GM12878 (cell line): ENCODE measurements at regions not wholly inside any gene's neighbourhood (a gene's known extent, or its start where the extent isn't known, plus 50 kb on each side); places are given as distances from the start of the nearest gene placed in this dataset.

Source experiments
- ATAC-seq: fragments of 200-7000 bp; cut with Tn5 transposase; 3 replicates; pipeline ENCODE4 v1.9.1; 2020; ENCODE audit warnings: mild to moderate bottlenecking, moderate library complexity
- BruUV-seq: library from RNA; stranded (reverse); fragments of 400-500 nt; replicated peaks from 2 replicates; lab custom pipeline; 2021; lab: Mats Ljungman, UMichigan
- CTCF ChIA-PET: fragments of 300-600 bp; sonication (Branson Sonifier 250); formaldehyde crosslinking; extraction: SDS; loops from one replicate; lab custom pipeline; 2021; ENCODE audit warnings: inconsistent platforms; lab: Yijun Ruan, JAX
- POLR2A ChIA-PET: fragments of 350-600 bp; formaldehyde crosslinking; extraction: SDS; loops from one replicate; lab custom pipeline; 2021; ENCODE audit warnings: inconsistent platforms; lab: Charles Lee
- RAD21 ChIA-PET: fragments of 300-600 bp; sonication (Branson Sonifier 250); formaldehyde crosslinking; loops from one replicate; lab custom pipeline; 2023; ENCODE audit warnings: antibody characterized with exemption; ENCODE audit not compliant: unreplicated experiment; lab: Charles Lee
- SMC1A ChIA-PET: fragments of 300-600 bp; sonication (Branson Sonifier 250); formaldehyde crosslinking; loops from one replicate; lab custom pipeline; 2023; ENCODE audit not compliant: unreplicated experiment, uncharacterized antibody; lab: Charles Lee
- DNase-seq: peaks from one replicate; pipeline ENCODE4 v3.0.0-alpha.2; 2011; ENCODE audit warnings: low read depth, low spot score
- FAIRE-seq: peaks from 3 replicates; lab custom pipeline; 2011; peaks lifted over from hg19 to GRCh38; lab: Jason Lieb, UNC
- H2AFZ ChIP-seq: 2 replicates; pipeline ENCODE4 v1.6.0; 2011; ENCODE audit warnings: low read depth, low read length, control low read depth; ENCODE audit not compliant: control insufficient read depth
- H3K27ac ChIP-seq: 2 replicates; pipeline ENCODE4 v1.5.1; 2011; ENCODE audit warnings: control low read depth; ENCODE audit not compliant: control insufficient read depth, insufficient read depth
- H3K27me3 ChIP-seq, 2 experiments: replicated peaks in 1 of 2; 2 replicates each; pipeline versions ENCODE4 v1.6.0 to v1.6.1; 2011; ENCODE audit warnings: low read length in 1 of 2; ENCODE audit not compliant: control insufficient read depth in 2 of 2, insufficient read depth in 2 of 2
- H3K36me3 ChIP-seq, 2 experiments: 2 replicates each; pipeline ENCODE4 v1.5.1; 2011; ENCODE audit warnings: low read length in 1 of 2; ENCODE audit not compliant: control insufficient read depth in 2 of 2, insufficient read depth in 2 of 2
- H3K4me1 ChIP-seq: 2 replicates; pipeline ENCODE4 v1.6.1; 2011; ENCODE audit warnings: mild to moderate bottlenecking, low read length, moderate library complexity, mixed read lengths; ENCODE audit not compliant: control insufficient read depth, insufficient read depth
- H3K4me2 ChIP-seq: 2 replicates; pipeline ENCODE4 v1.6.0; 2011; ENCODE audit warnings: control low read depth; ENCODE audit not compliant: control insufficient read depth, insufficient read depth
- H3K4me3 ChIP-seq: fragments of 200-600 bp; sonication (generic); 2 replicates; pipeline ENCODE4 v1.5.1; 2016
- H3K79me2 ChIP-seq: 2 replicates; pipeline ENCODE4 v1.6.0; 2011; ENCODE audit warnings: low read length; ENCODE audit not compliant: control insufficient read depth, insufficient read depth
- H3K9ac ChIP-seq: 2 replicates; pipeline ENCODE4 v1.8.0; 2011; ENCODE audit warnings: low read length, control low read depth, mixed read lengths; ENCODE audit not compliant: control insufficient read depth, insufficient read depth
- H3K9me3 ChIP-seq: replicated peaks from 3 replicates; pipeline ENCODE4 v1.5.1; 2011; ENCODE audit warnings: mild to moderate bottlenecking, low read length; ENCODE audit not compliant: control insufficient read depth, insufficient read depth
- H4K20me1 ChIP-seq: 2 replicates; pipeline ENCODE4 v1.6.0; 2011; ENCODE audit not compliant: control insufficient read depth, insufficient read depth
- CBX5 ChIP-seq: sonication (generic); IDR thresholded peaks from 2 replicates; pipeline ENCODE4 v1.6.1; 2016; ENCODE audit warnings: low read depth, moderate library complexity, mild to moderate bottlenecking, inconsistent platforms
- MTA2 ChIP-seq: fragments of 450-650 bp; IDR thresholded peaks from 2 replicates; pipeline ENCODE4 v1.6.1; 2016; ENCODE audit warnings: low read depth, mild to moderate bottlenecking, moderate library complexity
- NFYA ChIP-seq: IDR thresholded peaks from 2 replicates; pipeline ENCODE4 v1.6.1; 2011; ENCODE audit warnings: low read depth, mild to moderate bottlenecking, low read length, improper control_type of control experiment, borderline replicate concordance
- NR2C2 ChIP-seq: IDR thresholded peaks from 2 replicates; pipeline ENCODE4 v1.6.1; 2011; ENCODE audit warnings: borderline replicate concordance, low read depth; ENCODE audit not compliant: control insufficient read depth, insufficient read length
- SMARCA5 ChIP-seq: fragments of 450-650 bp; IDR thresholded peaks from 2 replicates; pipeline ENCODE4 v1.6.1; 2017; ENCODE audit warnings: mild to moderate bottlenecking
- ZNF217 ChIP-seq: fragments of 450-650 bp; IDR thresholded peaks from 2 replicates; pipeline ENCODE4 v1.6.1; 2017; ENCODE audit warnings: antibody characterized with exemption, mild to moderate bottlenecking
- WGBS: methylation state at CpG from one replicate; pipeline ENCODE4 v1.1.6; 2016; ENCODE audit warnings: low lambda C conversion rate; ENCODE audit not compliant: insufficient replicate concordance, insufficient coverage; ENCODE audit errors: missing lambda C conversion rate; 5-methylcytosine and 5-hydroxymethylcytosine counted together
- in situ Hi-C: fragments of 300-500 bp; cut with MboI; formaldehyde crosslinking; loops from 9 replicates; pipeline ENCODE4 v1.14.3; 2018; ENCODE audit warnings: mixed read lengths
- intact Hi-C: fragments of 100-400 bp; cut with micrococcal nuclease; formaldehyde crosslinking; loops from one replicate; pipeline ENCODE4 v1.14.2; 2022; ENCODE audit not compliant: unreplicated experiment
- TF ChIP-seq, protein P1 (sequence below): fragments of 450-650 bp; IDR thresholded peaks from 2 replicates; pipeline ENCODE4 v1.6.1; 2017; ENCODE audit warnings: low read depth, mild to moderate bottlenecking, moderate library complexity
- TF ChIP-seq, protein P2 (sequence below): fragments of 450-650 bp; formaldehyde crosslinking; IDR thresholded peaks from 2 replicates; pipeline ENCODE4 v1.5.0; 2022; ENCODE audit warnings: mild to moderate bottlenecking, missing genetic modification characterization
- TF ChIP-seq, protein P3 (sequence below): fragments of 450-650 bp; IDR thresholded peaks from 2 replicates; pipeline ENCODE4 v1.6.1; 2014; ENCODE audit warnings: mild to moderate bottlenecking
- TF ChIP-seq, protein P4 (sequence below): fragments of 450-650 bp; IDR thresholded peaks from 2 replicates; pipeline ENCODE4 v1.6.1; 2017; ENCODE audit warnings: mild to moderate bottlenecking, low read depth, inconsistent platforms; ENCODE audit not compliant: poor library complexity, severe bottlenecking
- TF ChIP-seq, protein P5 (sequence below): fragments of 450-650 bp; formaldehyde crosslinking; IDR thresholded peaks from 2 replicates; pipeline ENCODE4 v1.4.0; 2020; ENCODE audit warnings: mild to moderate bottlenecking, moderate library complexity

DNA sequence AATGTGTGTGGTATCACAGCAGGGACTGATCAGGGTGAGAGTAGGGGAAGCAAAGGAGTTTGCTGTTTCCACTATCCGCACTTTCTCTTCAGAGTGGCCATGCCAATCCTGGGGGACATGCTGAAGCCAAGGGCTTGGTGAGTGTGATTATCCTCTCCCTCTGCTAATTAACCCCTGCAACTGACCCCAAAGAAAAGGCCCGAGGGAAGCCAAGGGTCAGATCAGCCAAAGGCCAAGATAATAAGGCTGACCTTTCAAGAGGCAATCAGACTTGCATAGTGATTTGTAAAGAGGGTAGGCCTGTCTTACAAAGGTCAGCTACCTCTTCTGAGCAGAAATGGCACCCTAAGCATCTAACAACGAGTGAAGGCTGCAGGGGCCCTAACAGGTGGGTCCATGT lies 420.5 kb upstream of the CPEB2 start:
- no peaks in the 10 kb centered on the region for H3K79me2 ChIP-seq
- 9% methylated on average over 3 of the region's 3 CpGs for WGBS
- ATAC-seq (no peak), DNase-seq (no peak), FAIRE-seq (no peak)
- H3K27ac ChIP-seq, result no peak overlapping the region
- no peaks in the 10 kb centered on the region for H3K4me1 ChIP-seq
- no TSS peak for BruUV-seq
- intact Hi-C loops, result no loop called here
- RAD21 ChIA-PET, result no interaction called here
- POLR2A ChIA-PET, result no interaction called here
- H3K27me3 ChIP-seq, result no peaks in the 10 kb centered on the region
- H2AFZ ChIP-seq, result no peak overlapping the region
- H3K9me3 ChIP-seq, result no peaks in the 10 kb centered on the region
- CTCF ChIA-PET, result no interaction called here
- in situ Hi-C loops, result no loop called here
- no peaks in the 10 kb centered on the region for H3K36me3 ChIP-seq
- no peaks in the 10 kb centered on the region for H4K20me1 ChIP-seq
- H3K4me2 ChIP-seq, result no peak overlapping the region
- H3K9ac ChIP-seq, result no peak overlapping the region
- no peak overlapping the region for H3K4me3 ChIP-seq
- SMC1A ChIA-PET, result no interaction called here
- TF ChIP-seq SMARCA5, result no peak
- TF ChIP-seq, protein P1, sequence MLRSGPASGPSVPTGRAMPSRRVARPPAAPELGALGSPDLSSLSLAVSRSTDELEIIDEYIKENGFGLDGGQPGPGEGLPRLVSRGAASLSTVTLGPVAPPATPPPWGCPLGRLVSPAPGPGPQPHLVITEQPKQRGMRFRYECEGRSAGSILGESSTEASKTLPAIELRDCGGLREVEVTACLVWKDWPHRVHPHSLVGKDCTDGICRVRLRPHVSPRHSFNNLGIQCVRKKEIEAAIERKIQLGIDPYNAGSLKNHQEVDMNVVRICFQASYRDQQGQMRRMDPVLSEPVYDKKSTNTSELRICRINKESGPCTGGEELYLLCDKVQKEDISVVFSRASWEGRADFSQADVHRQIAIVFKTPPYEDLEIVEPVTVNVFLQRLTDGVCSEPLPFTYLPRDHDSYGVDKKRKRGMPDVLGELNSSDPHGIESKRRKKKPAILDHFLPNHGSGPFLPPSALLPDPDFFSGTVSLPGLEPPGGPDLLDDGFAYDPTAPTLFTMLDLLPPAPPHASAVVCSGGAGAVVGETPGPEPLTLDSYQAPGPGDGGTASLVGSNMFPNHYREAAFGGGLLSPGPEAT, result no peak
- TF ChIP-seq ZNF217, result no peak
- TF ChIP-seq, protein P2, sequence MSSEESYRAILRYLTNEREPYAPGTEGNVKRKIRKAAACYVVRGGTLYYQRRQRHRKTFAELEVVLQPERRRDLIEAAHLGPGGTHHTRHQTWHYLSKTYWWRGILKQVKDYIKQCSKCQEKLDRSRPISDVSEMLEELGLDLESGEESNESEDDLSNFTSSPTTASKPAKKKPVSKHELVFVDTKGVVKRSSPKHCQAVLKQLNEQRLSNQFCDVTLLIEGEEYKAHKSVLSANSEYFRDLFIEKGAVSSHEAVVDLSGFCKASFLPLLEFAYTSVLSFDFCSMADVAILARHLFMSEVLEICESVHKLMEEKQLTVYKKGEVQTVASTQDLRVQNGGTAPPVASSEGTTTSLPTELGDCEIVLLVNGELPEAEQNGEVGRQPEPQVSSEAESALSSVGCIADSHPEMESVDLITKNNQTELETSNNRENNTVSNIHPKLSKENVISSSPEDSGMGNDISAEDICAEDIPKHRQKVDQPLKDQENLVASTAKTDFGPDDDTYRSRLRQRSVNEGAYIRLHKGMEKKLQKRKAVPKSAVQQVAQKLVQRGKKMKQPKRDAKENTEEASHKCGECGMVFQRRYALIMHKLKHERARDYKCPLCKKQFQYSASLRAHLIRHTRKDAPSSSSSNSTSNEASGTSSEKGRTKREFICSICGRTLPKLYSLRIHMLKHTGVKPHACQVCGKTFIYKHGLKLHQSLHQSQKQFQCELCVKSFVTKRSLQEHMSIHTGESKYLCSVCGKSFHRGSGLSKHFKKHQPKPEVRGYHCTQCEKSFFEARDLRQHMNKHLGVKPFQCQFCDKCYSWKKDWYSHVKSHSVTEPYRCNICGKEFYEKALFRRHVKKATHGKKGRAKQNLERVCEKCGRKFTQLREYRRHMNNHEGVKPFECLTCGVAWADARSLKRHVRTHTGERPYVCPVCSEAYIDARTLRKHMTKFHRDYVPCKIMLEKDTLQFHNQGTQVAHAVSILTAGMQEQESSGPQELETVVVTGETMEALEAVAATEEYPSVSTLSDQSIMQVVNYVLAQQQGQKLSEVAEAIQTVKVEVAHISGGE, result no peak
- TF ChIP-seq, protein P3, sequence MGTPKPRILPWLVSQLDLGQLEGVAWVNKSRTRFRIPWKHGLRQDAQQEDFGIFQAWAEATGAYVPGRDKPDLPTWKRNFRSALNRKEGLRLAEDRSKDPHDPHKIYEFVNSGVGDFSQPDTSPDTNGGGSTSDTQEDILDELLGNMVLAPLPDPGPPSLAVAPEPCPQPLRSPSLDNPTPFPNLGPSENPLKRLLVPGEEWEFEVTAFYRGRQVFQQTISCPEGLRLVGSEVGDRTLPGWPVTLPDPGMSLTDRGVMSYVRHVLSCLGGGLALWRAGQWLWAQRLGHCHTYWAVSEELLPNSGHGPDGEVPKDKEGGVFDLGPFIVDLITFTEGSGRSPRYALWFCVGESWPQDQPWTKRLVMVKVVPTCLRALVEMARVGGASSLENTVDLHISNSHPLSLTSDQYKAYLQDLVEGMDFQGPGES, result no peak
- TF ChIP-seq NR2C2, result no peak
- TF ChIP-seq, protein P4, sequence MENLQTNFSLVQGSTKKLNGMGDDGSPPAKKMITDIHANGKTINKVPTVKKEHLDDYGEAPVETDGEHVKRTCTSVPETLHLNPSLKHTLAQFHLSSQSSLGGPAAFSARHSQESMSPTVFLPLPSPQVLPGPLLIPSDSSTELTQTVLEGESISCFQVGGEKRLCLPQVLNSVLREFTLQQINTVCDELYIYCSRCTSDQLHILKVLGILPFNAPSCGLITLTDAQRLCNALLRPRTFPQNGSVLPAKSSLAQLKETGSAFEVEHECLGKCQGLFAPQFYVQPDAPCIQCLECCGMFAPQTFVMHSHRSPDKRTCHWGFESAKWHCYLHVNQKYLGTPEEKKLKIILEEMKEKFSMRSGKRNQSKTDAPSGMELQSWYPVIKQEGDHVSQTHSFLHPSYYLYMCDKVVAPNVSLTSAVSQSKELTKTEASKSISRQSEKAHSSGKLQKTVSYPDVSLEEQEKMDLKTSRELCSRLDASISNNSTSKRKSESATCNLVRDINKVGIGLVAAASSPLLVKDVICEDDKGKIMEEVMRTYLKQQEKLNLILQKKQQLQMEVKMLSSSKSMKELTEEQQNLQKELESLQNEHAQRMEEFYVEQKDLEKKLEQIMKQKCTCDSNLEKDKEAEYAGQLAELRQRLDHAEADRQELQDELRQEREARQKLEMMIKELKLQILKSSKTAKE, result no peak
- TF ChIP-seq, protein P5, sequence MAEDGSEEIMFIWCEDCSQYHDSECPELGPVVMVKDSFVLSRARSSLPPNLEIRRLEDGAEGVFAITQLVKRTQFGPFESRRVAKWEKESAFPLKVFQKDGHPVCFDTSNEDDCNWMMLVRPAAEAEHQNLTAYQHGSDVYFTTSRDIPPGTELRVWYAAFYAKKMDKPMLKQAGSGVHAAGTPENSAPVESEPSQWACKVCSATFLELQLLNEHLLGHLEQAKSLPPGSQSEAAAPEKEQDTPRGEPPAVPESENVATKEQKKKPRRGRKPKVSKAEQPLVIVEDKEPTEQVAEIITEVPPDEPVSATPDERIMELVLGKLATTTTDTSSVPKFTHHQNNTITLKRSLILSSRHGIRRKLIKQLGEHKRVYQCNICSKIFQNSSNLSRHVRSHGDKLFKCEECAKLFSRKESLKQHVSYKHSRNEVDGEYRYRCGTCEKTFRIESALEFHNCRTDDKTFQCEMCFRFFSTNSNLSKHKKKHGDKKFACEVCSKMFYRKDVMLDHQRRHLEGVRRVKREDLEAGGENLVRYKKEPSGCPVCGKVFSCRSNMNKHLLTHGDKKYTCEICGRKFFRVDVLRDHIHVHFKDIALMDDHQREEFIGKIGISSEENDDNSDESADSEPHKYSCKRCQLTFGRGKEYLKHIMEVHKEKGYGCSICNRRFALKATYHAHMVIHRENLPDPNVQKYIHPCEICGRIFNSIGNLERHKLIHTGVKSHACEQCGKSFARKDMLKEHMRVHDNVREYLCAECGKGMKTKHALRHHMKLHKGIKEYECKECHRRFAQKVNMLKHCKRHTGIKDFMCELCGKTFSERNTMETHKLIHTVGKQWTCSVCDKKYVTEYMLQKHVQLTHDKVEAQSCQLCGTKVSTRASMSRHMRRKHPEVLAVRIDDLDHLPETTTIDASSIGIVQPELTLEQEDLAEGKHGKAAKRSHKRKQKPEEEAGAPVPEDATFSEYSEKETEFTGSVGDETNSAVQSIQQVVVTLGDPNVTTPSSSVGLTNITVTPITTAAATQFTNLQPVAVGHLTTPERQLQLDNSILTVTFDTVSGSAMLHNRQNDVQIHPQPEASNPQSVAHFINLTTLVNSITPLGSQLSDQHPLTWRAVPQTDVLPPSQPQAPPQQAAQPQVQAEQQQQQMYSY (CRISPR knock-in tag), result no peak
- TF ChIP-seq MTA2, result no peak
- TF ChIP-seq CBX5, result no peak
- TF ChIP-seq NFYA, result no peak
